Heart right ventricle (tissue), 16 donors: ENCODE measurements at regions not wholly inside any gene's neighbourhood (a gene's known extent, or its start where the extent isn't known, plus 50 kb on each side); places are given as distances from the start of the nearest gene placed in this dataset.

Source experiments
- ATAC-seq, 8 donors: fragments of 200-7000 bp; cut with Tn5 transposase; one replicate each; pipeline ENCODE4 v1.9.1; 2020; ENCODE audit warnings: mild to moderate bottlenecking in 8 of 8, moderate library complexity in 8 of 8, moderate number of reproducible peaks in 1 of 8
- DNase-seq, 2 donors: peaks; one replicate each; pipeline ENCODE4 v3.0.0-alpha.2; 2020
- H3K27ac ChIP-seq, 10 donors: fragments of 200-600 bp; sonication (generic) in 2 of 10; one replicate each; pipeline versions ENCODE4 v1.5.0 to v1.8.0; 2020 to 2022; ENCODE audit warnings: mild to moderate bottlenecking in 3 of 10
- H3K27me3 ChIP-seq, 7 donors: fragments of 200-600 bp; one replicate each; pipeline ENCODE4 v1.8.0; 2021 to 2022; ENCODE audit warnings: mild to moderate bottlenecking in 2 of 7
- H3K36me3 ChIP-seq, 9 donors: fragments of 200-600 bp; sonication (generic) in 1 of 9; one replicate each; pipeline versions ENCODE4 v1.5.0 to v1.8.0; 2020 to 2022; ENCODE audit warnings: mild to moderate bottlenecking in 2 of 9
- H3K4me1 ChIP-seq, 9 donors: fragments of 200-600 bp; sonication (generic) in 1 of 9; one replicate each; pipeline versions ENCODE4 v1.5.0 to v1.8.0; 2020 to 2022; ENCODE audit warnings: mild to moderate bottlenecking in 4 of 9
- H3K4me3 ChIP-seq, 10 donors: fragments of 200-600 bp; sonication (generic) in 2 of 10; one replicate each; pipeline versions ENCODE4 v1.5.0 to v1.8.0; 2020 to 2022; ENCODE audit warnings: mild to moderate bottlenecking in 7 of 10, moderate library complexity in 2 of 10
- H3K9me3 ChIP-seq, 11 donors: fragments of 200-600 bp in 10 of 11; sonication (generic) in 2 of 11; one replicate each; pipeline versions ENCODE4 v1.5.0 to v1.8.0; 2013 to 2022; ENCODE audit warnings: mild to moderate bottlenecking in 2 of 11, control low read depth in 1 of 11, moderate library complexity in 1 of 11
- CTCF ChIP-seq, 9 donors: fragments of 200-600 bp; sonication (generic) in 2 of 9; IDR thresholded peaks; one replicate each; pipeline versions ENCODE4 v1.5.0 to v1.8.0; 2021 to 2022; ENCODE audit warnings: antibody characterized with exemption in 9 of 9, mild to moderate bottlenecking in 5 of 9, moderate library complexity in 1 of 9
- WGBS, 2 donors: extraction: QIAGEN DNeasy Blood & Tissue Kit; methylation state at CpG; one replicate each; pipeline ENCODE4 v1.1.7; 2013; ENCODE audit warnings: inconsistent platforms in 1 of 2; 5-methylcytosine and 5-hydroxymethylcytosine counted together
- intact Hi-C, 10 donors: fragments of 100-400 bp; cut with DNase I; formaldehyde crosslinking; loops; one replicate each; pipeline versions ENCODE4 v1.11.1 to v1.14.2; 2022
- donor health status: Arrhythmogenic right ventricular cardiomyopathy.
- donor health status: ischemic (EF 13 %, LVEDD 7.1; RV severe dilation, severe dysfunction).
- donor health status: healthy with polysubstance abuse.
- donor health status: DM: no; HTN: yes; CAD: no.
- donor health status: DM: no; HTN: no; CAD: no.
- donor health status: ischemic (EF 25% LVEDD 6.9; RV normal size, moderate dysfunction).
- donor health status: ischemic (EF 25% LVEDD 5.7; RV mildly dilated, moderate dysfunction).
- donor health status: healthy.
- donor health status: DM: yes; HTN: yes; CAD: no.
- donor health status: Ischemic cardiomyopathy.
- donor health status: ischemic (EF 35%, LVEDD 5.7; RV mildly dilated, moderate dysfunction).
- donor health status: nonischemic (EF 11% LVEDD 7.7; RV severe dilation, severe dysfunction).
- donor health status: DM: yes; HTN: yes; CAD: no.
- donor health status: PGD.
- donor health status: ischemic (EF 29% LVEDD 5.4; RV normal size, mild dysfunction).
- donor health status: nonischemic (EF 23%, LVEDD 6.1; RV moderate dilation, normal function).

GRCh38 chr15:36334059-36334458 is 245.4 kb upstream of the CDIN1 start:
- intact Hi-C loops, result no loop called here
- ATAC-seq (no peak), DNase-seq (no peak)
- Histone ChIP-seq H3K27ac (no peak overlapping the region), H3K4me1 (peaks cover 0 to 8% (median 0%) of the 10 kb centered on the region in 9 donors), H3K36me3 (no peaks in the 10 kb centered on the region), H3K9me3 (peaks cover 0 to 6% (median 0%) of the 10 kb centered on the region in 11 donors), H3K27me3 (no peaks in the 10 kb centered on the region), H3K4me3 (no peak overlapping the region)
- TF ChIP-seq CTCF (IDR thresholded peaks at IDR 0.05), result no peak
- 21 to 29% methylated on average over 3 of the region's 3 CpGs for WGBS, 2 donors

- ATAC-seq, result no peak
- intact Hi-C loops, result no loop called here
Observed at GRCh38 chr15:36335224-36335623, 244.2 kb upstream of the CDIN1 start.

GRCh38 chr15:36335659-36336058 is 243.8 kb upstream of the CDIN1 start:
- no peak overlapping the region for H3K4me3 ChIP-seq
- no peaks in the 10 kb centered on the region for H3K27me3 ChIP-seq
- ATAC-seq (no peak), DNase-seq (no peak)
- intact Hi-C loops, result no loop called here
- 97 to 100% methylated on average over 1 of the region's 1 CpG for WGBS, 2 donors
- H3K4me1 ChIP-seq, result peaks cover 0 to 6% (median 0%) of the 10 kb centered on the region in 9 donors
- H3K27ac ChIP-seq, result no peak overlapping the region
- H3K9me3 ChIP-seq, result peaks cover 0 to 11% (median 0%) of the 10 kb centered on the region in 11 donors
- TF ChIP-seq CTCF (IDR thresholded peaks at IDR 0.05), result no peak
- no peaks in the 10 kb centered on the region for H3K36me3 ChIP-seq

More at GRCh38 chr15:36335224-36335623, 244.2 kb upstream of the CDIN1 start:
- Histone ChIP-seq H3K4me3 (no peak overlapping the region), H3K4me1 (peaks cover 0 to 8% (median 0%) of the 10 kb centered on the region in 9 donors), H3K27me3 (no peaks in the 10 kb centered on the region), H3K9me3 (peaks cover 0 to 11% (median 0%) of the 10 kb centered on the region in 11 donors), H3K27ac (no peak overlapping the region), H3K36me3 (no peaks in the 10 kb centered on the region)
- WGBS, 2 donors, result 91 to 93% methylated on average over 2 of the region's 2 CpGs
- TF ChIP-seq CTCF (IDR thresholded peaks at IDR 0.05), result no peak
- DNase-seq, result no peak

- no peak for ATAC-seq
- intact Hi-C loops, result no loop called here
- WGBS, 2 donors, result 84 to 86% methylated on average over 2 of the region's 2 CpGs
Observed at GRCh38 chr15:36344887-36345286, 234.5 kb upstream of the CDIN1 start.

More at GRCh38 chr15:36344887-36345286, 234.5 kb upstream of the CDIN1 start:
- H3K4me1 ChIP-seq, result no peaks in the 10 kb centered on the region
- H3K27ac ChIP-seq, result no peak overlapping the region
- H3K27me3 ChIP-seq, result no peaks in the 10 kb centered on the region
- no peak overlapping the region for H3K4me3 ChIP-seq
- no peak for TF ChIP-seq CTCF (IDR thresholded peaks at IDR 0.05)
- H3K9me3 ChIP-seq, result no peaks in the 10 kb centered on the region
- H3K36me3 ChIP-seq, result no peaks in the 10 kb centered on the region
- DNase-seq, result no peak
